ENCODE measurements at regions not wholly inside any gene's neighbourhood (a gene's known extent, or its start where the extent isn't known, plus 50 kb on each side); places are given as distances from the start of the nearest gene placed in this dataset.
A peak's percentile ranks its signal among the peaks of the same experiment; 100 is the strongest.

DNA sequence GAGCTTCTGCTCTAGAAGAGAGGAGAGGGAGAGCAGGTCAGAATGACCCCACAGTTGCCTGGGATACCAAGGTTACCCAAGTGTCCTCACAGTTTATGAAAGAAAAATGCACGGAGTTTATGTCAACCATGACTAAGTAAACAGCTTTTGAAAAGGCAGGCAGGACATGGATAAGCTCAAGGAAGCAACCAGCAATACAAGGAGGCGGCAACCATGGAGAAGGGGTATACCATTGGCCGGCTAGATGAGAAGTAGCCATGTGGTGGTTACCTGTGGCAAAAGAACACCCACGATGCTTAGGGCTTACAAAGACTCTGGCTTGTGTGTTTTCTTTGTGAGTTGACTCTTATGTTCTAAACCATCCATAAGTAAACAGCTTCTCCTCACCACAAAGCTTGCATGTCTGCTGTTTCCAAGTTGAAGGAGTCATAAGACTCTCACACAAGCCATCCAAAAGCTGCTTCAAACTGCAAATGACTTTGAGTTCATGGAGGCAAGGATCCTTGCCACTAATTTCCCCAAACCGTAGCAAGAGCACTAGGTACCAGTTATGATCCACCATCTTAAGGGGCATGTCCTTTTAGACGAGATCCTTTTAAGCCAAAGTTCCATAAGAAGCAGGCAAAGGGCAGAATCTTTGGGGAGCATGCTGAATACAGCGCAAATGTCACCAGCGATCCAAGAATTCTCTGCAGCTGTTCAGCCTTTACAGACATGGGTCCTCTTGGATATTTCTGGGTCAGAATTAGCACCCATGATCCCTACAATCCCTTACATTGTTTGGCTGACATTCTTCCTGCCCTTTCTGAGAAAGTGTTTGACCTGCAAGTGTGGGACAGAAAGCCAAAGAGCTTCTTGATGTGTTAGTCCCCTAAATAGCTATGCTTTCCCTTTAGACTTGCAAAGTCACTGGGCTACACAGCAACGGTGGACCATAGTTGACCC is 74.8 kb upstream of the IPO5 start:
- H3K36me3 ChIP-seq (ENCODE audit: insufficient read depth) = no peaks in the 10 kb centered on the region
- no peak overlapping the region for H3K27ac ChIP-seq (ENCODE audit: low read depth)
- H3K9me2 ChIP-seq (ENCODE audit: insufficient read depth) = peaks cover 25% of the 10 kb centered on the region
- H3K27me3 ChIP-seq (ENCODE audit: insufficient read depth) = no peaks in the 10 kb centered on the region
- H3K9me3 Mint-ChIP-seq = no peaks in the 10 kb centered on the region; the same call in 2 of the 3 replicates
- ATAC-seq (no peak), DNase-seq (ENCODE audit: low spot score) (no peak)
- no peaks in the 10 kb centered on the region for H3K79me2 ChIP-seq (replicated peaks; ENCODE audit: insufficient read depth)
- no peak overlapping the region for H3K4me3 Mint-ChIP-seq
- H3K4me3 ChIP-seq = no peak overlapping the region
- peak overlapping the region; percentile 43; the same call in 1 of the 2 replicates for H2AFZ ChIP-seq
- H3K4me2 ChIP-seq = no peak overlapping the region
- peaks cover 30% of the 10 kb centered on the region for H3K4me1 Mint-ChIP-seq
- H3F3A ChIP-seq (replicated peaks; ENCODE audit: low read depth) = no peaks in the 10 kb centered on the region
- H3K36me3 Mint-ChIP-seq (ENCODE audit: low read depth) = no peaks in the 10 kb centered on the region; the same call in 2 of the 3 replicates
- peaks cover 25% of the 10 kb centered on the region for H3K4me1 ChIP-seq (ENCODE audit: insufficient read depth)
- peaks cover 6% of the 10 kb centered on the region for H3K27me3 Mint-ChIP-seq (ENCODE audit: insufficient read depth, low read depth, poor library complexity)
- H3K27ac Mint-ChIP-seq = no peak overlapping the region
- H4K20me1 ChIP-seq (replicated peaks; ENCODE audit: insufficient read depth) = no peaks in the 10 kb centered on the region
- no peak for TF ChIP-seq STAT1 (IDR thresholded peaks at IDR 0.05; ENCODE audit: unreplicated experiment)
- TF ChIP-seq, protein P1, sequence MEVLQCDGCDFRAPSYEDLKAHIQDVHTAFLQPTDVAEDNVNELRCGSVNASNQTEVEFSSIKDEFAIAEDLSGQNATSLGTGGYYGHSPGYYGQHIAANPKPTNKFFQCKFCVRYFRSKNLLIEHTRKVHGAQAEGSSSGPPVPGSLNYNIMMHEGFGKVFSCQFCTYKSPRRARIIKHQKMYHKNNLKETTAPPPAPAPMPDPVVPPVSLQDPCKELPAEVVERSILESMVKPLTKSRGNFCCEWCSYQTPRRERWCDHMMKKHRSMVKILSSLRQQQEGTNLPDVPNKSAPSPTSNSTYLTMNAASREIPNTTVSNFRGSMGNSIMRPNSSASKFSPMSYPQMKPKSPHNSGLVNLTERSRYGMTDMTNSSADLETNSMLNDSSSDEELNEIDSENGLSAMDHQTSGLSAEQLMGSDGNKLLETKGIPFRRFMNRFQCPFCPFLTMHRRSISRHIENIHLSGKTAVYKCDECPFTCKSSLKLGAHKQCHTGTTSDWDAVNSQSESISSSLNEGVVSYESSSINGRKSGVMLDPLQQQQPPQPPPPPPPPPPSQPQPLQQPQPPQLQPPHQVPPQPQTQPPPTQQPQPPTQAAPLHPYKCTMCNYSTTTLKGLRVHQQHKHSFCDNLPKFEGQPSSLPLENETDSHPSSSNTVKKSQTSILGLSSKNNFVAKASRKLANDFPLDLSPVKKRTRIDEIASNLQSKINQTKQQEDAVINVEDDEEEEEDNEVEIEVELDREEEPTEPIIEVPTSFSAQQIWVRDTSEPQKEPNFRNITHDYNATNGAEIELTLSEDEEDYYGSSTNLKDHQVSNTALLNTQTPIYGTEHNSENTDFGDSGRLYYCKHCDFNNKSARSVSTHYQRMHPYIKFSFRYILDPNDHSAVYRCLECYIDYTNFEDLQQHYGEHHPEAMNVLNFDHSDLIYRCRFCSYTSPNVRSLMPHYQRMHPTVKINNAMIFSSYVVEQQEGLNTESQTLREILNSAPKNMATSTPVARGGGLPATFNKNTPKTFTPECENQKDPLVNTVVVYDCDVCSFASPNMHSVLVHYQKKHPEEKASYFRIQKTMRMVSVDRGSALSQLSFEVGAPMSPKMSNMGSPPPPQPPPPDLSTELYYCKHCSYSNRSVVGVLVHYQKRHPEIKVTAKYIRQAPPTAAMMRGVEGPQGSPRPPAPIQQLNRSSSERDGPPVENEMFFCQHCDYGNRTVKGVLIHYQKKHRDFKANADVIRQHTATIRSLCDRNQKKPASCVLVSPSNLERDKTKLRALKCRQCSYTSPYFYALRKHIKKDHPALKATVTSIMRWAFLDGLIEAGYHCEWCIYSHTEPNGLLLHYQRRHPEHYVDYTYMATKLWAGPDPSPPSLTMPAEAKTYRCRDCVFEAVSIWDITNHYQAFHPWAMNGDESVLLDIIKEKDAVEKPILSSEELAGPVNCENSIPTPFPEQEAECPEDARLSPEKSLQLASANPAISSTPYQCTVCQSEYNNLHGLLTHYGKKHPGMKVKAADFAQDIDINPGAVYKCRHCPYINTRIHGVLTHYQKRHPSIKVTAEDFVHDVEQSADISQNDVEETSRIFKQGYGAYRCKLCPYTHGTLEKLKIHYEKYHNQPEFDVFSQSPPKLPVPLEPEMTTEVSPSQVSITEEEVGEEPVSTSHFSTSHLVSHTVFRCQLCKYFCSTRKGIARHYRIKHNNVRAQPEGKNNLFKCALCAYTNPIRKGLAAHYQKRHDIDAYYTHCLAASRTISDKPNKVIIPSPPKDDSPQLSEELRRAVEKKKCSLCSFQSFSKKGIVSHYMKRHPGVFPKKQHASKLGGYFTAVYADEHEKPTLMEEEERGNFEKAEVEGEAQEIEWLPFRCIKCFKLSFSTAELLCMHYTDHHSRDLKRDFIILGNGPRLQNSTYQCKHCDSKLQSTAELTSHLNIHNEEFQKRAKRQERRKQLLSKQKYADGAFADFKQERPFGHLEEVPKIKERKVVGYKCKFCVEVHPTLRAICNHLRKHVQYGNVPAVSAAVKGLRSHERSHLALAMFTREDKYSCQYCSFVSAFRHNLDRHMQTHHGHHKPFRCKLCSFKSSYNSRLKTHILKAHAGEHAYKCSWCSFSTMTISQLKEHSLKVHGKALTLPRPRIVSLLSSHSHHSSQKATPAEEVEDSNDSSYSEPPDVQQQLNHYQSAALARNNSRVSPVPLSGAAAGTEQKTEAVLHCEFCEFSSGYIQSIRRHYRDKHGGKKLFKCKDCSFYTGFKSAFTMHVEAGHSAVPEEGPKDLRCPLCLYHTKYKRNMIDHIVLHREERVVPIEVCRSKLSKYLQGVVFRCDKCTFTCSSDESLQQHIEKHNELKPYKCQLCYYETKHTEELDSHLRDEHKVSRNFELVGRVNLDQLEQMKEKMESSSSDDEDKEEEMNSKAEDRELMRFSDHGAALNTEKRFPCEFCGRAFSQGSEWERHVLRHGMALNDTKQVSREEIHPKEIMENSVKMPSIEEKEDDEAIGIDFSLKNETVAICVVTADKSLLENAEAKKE (CRISPR knock-in tag; IDR thresholded peaks at IDR 0.05) = no peak
- TF ChIP-seq EZH2 (IDR thresholded peaks at IDR 0.05; ENCODE audit: low read depth, unreplicated experiment) = no peak
- TF ChIP-seq POLR2AphosphoS5 (IDR thresholded peaks at IDR 0.05; ENCODE audit: low read depth) = no peak
- no peak for TF ChIP-seq CREB1 (CRISPR knock-in tag; IDR thresholded peaks at IDR 0.05; ENCODE audit: low read depth)
- no peak for TF ChIP-seq ZNF331 (CRISPR knock-in tag; IDR thresholded peaks at IDR 0.05; ENCODE audit: low read depth)
- TF ChIP-seq NANOG (IDR thresholded peaks at IDR 0.05; ENCODE audit: borderline replicate concordance) = no peak
